ENCODE measurements at regions not wholly inside any gene's neighbourhood (a gene's known extent, or its start where the extent isn't known, plus 50 kb on each side); places are given as distances from the start of the nearest gene placed in this dataset.

GRCh38 chr15:101554115-101554915 is 64.8 kb upstream of the PCSK6 start:
- in situ Hi-C loops (cut with HindIII; ENCODE audit: low sequenced_read_pairs), result no loop called here

- in situ Hi-C loops (cut with HindIII; ENCODE audit: low sequenced_read_pairs), result no loop called here
Measured at GRCh38 chr15:101551696-101552591, 62.4 kb upstream of the PCSK6 start.

- in situ Hi-C loops (cut with HindIII; ENCODE audit: low sequenced_read_pairs), result no loop called here
Measured at GRCh38 chr15:101550124-101550523, 60.6 kb upstream of the PCSK6 start.

- in situ Hi-C loops (cut with HindIII; ENCODE audit: low sequenced_read_pairs), result no loop called here
Measured at GRCh38 chr15:101549647-101550046, 60.1 kb upstream of the PCSK6 start.

GRCh38 chr15:101547737-101548136 is 58.2 kb upstream of the PCSK6 start:
- in situ Hi-C loops (cut with HindIII; ENCODE audit: low sequenced_read_pairs), result no loop called here

- in situ Hi-C loops (cut with HindIII; ENCODE audit: low sequenced_read_pairs), result no loop called here
Measured at GRCh38 chr15:101545548-101546505, 56.3 kb upstream of the PCSK6 start.

GRCh38 chr15:101544613-101544945 is 55.1 kb upstream of the PCSK6 start:
- in situ Hi-C loops (cut with HindIII; ENCODE audit: low sequenced_read_pairs), result no loop called here

- in situ Hi-C loops (cut with HindIII; ENCODE audit: low sequenced_read_pairs), result no loop called here
Measured at GRCh38 chr15:101543926-101544612, 54.6 kb upstream of the PCSK6 start.

GRCh38 chr15:101543431-101543830 is 53.9 kb upstream of the PCSK6 start:
- in situ Hi-C loops (cut with HindIII; ENCODE audit: low sequenced_read_pairs), result no loop called here

- in situ Hi-C loops (cut with HindIII; ENCODE audit: low sequenced_read_pairs), result no loop called here
Measured at GRCh38 chr15:101543026-101543390, 53.5 kb upstream of the PCSK6 start.

GRCh38 chr15:101542306-101543025 is 53.0 kb upstream of the PCSK6 start:
- in situ Hi-C loops (cut with HindIII; ENCODE audit: low sequenced_read_pairs), result no loop called here

GRCh38 chr15:101541501-101542292 is 52.2 kb upstream of the PCSK6 start:
- in situ Hi-C loops (cut with HindIII; ENCODE audit: low sequenced_read_pairs), result no loop called here

GRCh38 chr15:101540480-101541239 is 51.2 kb upstream of the PCSK6 start:
- in situ Hi-C loops (cut with HindIII; ENCODE audit: low sequenced_read_pairs), result no loop called here

GRCh38 chr15:101539930-101540329 is 50.4 kb upstream of the PCSK6 start:
- in situ Hi-C loops (cut with HindIII; ENCODE audit: low sequenced_read_pairs), result no loop called here

GRCh38 chr15:101539492-101539891 is 50.0 kb upstream of the PCSK6 start:
- in situ Hi-C loops (cut with HindIII; ENCODE audit: low sequenced_read_pairs), result no loop called here

Data from DLD1 (cell line).